ENCODE measurements at regions not wholly inside any gene's neighbourhood (a gene's known extent, or its start where the extent isn't known, plus 50 kb on each side); places are given as distances from the start of the nearest gene placed in this dataset.
"Not testable (repeated sequence)": the region's sequence is repeated elsewhere in the genome, so short reads cannot be mapped to it uniquely, and the experiment has no call there.

DNA sequence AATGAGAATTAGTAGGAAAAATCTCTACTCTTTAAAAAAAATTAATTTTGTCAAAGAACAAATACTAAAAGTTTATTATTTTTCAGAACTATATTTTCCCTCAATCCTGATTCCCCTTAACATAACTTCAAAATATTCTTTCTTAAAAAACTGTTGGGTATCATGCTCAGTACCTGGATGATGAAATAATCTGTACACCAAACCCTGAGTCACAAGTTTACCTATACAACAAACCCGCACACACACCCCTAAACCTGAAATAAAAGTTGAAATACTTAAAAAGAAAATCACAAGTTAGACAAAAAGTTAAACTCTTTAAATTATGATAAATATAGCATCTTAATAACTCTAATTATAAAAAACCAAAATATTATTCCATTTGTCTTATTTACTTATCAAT is 812.3 kb downstream of the MAT2B start:
- DNase-seq = no peak

DNA sequence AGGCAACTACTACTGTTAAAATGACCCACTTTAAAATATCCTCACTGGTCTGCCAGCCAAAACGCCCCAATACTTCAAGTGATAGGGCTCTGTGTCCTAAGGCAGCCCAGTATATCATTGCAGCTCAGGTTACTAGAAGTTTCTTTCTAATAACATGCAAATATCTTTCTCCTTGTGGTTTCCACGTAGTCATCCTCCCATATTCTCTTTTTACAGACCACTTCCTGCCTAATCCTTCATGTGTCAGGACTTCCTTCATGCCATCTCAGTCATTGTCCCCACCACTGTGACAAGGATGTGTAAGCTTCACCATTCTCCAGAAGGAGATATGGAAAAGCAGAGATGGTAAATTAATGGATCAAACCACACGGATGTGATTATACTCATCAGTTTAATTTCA is 813.7 kb downstream of the MAT2B start:
- no peak for DNase-seq

DNA sequence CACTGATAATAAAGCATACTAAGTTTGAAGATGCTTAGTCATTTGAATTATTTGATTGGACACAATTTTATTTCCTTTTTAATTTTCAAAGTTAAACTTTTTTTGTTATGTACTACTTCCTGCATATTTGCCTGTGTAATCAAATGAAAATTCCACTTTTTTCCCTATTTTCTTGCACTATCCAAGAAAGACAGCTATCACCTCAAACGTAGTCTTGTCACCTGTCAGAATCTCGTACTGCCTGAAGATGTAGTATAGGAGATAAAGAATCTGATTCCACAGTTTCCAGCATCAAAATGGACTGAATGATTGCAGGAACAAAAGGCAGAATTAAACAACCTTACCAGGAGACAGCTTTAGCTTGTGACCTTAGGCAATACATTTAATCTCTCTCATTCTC is 818.8 kb downstream of the MAT2B start:
- no peak for DNase-seq

DNA sequence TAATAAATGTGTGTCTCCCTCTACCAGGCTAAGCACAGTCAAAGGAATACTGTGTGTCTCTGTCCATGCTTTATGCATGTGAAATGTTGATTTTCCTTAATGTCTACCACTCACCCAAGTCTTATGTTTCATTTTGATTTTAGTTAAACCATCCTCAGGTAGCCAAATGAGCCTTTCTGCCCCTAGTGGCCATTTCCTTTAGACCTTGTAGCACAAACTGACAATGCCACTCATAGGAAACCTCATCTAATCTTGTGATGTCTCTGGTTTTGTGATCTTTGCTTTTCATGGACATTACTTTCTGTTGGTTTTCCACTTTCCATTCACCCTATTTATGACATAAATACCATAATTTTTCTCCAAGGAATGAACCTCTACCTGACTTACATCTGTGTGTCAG is 820.8 kb downstream of the MAT2B start:
- DNase-seq = no peak

DNA sequence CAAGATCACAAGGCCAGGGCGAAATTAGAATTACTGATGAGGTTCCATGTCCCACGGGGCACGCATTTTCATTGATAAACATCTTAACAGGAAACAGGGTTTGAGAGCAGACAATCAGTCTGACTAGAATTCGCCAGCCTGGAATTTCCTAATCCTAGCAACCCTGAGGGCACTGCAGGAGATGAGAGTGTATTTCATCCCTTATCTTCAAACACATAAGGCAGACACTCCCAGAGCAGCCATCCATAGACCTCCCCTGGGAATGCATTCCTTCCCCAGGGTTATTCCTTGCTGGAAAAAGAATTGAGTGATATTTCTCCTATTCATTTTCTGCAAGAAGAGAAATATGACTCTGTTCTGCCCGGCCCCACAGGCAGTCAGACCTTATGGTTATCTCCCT is 821.7 kb downstream of the MAT2B start:
- not testable (repeated sequence) for DNase-seq

DNA sequence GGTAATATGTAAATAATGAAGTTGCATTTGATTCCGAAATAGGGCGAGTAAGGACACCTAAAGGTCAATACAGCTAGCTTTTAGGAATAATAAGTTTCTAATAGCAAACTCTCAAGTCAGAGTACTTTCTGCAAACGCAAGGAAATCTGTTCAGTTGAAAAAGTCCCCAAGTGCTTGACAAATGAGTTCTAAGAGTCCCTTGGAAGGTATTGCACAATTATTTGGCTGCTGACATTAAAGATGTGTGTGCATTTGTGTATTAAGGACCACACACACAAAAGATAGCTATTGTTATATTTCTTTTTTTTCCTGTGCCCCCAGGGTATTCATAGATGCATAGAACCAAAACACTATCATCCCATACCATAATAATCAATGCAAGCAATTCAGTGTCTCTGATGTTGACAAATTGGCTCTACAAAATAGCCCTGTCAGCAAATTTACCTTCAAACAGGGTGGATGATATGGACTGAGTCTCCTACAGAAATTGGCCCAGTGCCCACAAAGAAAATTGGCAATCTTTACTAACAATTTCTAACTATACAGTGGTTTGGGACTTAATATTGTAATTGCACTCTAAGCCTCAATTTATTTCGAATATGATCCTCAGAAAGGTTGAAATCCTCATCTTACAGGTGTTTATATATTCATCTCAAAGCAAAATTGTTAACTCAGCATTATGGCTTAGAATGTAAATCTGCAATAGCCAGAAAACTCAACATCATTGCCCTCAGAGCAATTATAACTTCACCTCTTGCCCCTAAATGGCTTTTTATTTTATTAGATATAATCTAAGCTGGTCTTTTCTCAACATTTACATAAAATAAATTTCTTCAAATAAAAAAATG is 827.2 kb downstream of the MAT2B start:
- DNase-seq = no peak

DNA sequence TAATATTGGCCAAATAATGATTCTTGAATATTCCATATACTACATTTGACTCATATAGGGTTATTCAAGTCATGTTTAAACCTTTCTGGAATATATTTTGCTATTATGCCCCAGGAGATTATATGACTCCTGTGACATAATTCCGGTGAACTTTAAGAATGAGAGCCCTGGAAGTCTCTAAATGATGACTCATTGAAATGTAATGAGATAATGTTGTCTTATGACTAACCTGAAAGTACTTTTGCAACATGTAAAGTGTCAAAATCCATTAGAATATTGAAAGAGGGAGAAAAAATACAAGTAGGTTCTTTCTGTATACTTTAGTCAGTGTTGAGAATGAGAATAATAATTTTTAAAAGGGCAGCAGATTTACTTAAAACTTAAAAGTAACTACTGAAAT is 830.4 kb downstream of the MAT2B start:
- DNase-seq = no peak

DNA sequence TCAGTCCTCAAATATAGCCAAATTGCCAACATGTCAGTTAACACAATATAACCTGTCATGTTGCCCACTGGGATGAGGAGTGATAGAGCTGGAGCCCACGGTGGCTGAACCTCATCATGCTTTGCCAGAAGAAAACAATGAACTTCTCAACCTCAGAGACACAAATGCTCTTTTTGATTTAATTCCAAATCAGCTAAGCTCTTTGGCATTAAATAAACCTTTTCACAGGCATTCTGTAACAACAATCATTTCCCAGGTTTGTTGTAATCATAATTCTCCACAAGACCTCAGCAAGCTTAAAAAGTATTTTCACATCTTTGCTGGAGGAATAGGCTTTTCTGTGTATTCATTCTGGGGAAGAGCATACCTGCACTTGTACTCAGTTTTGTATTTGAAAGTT is 830.9 kb downstream of the MAT2B start:
- no peak for DNase-seq

DNA sequence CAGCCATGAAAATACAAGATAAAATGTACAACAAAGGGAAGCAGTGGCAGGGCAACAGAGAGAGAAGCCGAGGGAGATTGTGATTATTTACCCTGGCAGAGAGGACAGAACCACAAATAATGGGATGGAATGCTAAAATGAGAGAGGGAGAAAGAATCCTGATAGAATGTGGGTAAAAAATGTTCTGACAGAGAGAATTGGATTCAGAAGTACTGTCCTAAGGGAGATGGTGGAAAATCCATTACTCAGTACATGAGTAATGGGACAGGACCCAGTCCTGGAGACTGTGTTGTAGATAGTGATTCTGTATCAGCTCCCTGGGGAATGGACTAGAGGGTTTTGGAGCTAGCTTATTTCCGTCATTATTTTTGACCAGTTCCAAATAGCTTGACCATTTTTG is 831.5 kb downstream of the MAT2B start:
- DNase-seq = no peak

DNA sequence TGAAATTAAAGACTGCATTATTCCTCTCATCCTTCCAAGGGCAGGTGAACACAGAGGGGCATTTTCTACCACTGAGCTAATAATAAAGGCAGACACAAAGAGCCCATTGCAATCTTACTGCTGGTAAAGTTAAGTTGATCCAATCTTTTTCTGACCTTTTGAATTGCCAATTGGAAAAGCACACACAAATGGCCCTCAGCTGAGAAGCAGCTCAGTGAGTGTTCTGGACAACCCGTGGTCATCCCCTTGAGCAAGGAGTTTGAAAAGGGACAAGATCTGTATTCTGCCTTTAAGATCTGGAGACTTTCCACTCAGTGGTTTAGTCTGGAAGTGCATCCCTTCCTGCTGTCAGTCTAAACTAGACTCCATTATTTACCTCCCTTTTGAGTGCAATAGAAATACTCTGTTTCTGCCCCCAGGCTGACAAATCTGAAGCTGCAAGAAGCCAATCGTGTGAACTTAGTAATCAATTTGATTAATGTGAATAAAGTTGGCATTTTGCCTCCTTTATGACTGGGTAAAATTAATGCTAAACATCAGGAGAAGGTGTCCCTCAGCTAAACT is 835.7 kb downstream of the MAT2B start:
- no peak for DNase-seq

DNA sequence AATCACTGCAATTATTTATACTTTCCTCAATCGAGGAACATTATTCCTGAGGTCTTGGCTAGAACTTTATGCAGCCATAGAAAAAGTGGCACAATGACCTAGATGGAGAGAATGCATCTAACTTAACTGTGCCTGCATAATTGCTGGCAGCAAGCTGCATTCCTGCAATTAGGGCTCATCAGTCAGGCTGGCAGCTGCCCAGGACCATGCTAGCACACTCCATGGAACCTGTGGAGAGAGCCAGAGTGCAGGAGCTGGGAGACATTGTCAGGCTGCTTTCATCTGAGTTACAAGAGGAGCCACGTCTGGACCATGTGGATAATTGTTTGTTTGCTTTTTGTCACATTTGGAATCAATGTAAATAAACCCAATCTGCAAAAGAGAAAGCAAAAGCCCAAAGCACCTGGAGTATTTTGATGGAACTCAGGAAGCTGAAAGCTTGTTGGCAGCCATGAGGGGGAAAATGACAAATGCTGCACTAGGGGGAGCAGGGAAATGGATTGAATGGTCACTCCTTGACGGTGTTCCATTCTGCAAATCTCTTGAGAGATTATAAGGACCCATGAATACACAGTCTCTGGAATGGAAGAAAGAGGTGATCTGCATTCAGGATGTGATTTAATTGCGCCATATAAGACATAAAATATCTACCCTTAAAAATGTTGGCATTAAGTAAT is 839.9 kb downstream of the MAT2B start:
- no peak for DNase-seq

DNA sequence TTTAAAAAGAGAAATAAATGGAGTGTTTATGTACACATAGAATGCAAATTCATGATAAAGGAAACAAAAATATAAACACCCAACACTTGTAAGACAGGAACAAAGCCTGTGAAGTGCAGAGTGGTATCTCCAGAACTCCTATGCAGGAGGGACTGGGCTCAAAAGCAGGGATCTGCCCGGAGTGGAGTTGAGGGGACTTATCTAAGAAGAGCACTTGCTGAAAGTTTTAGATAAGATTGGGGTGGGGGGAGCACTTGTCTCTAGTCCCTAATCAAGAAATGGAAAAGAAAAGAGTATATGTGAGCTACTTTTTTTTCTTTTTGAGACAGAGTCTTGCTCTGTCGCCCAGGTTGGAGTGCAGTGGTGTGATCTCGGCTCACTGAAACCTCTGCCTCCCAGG is 840.4 kb downstream of the MAT2B start:
- no peak for DNase-seq

DNA sequence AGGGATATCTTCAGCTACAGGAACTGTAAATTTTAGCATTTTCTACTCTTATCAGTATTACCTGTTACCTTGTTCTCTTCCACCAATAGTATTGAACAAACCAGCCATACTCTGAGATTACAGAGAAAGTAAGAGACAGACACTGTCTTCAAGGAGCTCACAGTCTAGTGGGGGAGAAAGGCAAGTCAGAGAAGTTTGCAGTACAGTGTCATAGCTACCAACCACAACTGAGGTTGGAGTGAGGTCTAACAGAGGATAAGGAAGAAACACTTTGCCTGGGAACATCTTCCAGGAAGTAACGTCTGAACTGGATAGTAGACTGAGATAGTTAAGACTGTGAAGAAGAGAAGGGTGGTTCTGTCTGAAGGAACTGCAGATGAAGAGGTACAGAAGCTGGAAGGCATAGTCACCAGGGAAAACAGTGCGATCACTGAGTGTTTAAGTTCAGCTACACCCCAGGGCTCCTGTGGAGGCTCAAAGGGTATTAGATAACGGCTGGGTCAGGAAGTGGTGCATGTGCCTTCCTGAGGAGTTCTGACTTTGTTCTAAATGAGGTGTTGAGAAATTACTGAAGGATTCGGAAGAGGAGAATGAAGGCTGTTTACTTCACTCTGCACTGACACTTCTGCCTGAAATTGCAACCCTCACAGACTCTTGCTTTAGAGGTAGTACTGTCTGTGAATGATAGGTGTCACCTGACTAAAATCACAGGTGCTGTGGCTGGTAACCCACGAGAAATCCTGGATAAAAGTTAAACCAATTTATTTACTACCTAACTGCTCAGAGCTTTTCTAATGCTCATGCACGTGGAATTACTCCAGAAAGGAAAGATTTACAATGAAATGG is 841.6 kb downstream of the MAT2B start:
- no peak for DNase-seq

DNA sequence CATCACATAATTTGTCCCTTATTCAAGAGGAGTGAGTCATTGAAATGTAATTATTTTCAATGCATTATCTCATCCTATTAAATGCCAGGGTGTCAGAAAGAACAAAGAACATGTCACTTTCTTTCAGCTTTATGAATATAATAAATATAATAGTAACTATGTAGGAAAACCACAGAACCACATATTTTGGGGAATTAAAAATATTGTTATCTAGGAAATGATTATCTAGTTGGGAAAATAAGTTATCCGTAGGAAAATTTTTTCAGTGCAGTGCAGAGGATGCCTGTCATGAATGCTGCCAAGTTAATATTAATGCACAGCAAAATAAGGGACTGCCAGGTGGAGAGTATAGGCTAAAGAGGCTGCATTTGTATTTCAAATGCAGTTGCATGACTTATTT is 844.8 kb downstream of the MAT2B start:
- no peak for DNase-seq

DNA sequence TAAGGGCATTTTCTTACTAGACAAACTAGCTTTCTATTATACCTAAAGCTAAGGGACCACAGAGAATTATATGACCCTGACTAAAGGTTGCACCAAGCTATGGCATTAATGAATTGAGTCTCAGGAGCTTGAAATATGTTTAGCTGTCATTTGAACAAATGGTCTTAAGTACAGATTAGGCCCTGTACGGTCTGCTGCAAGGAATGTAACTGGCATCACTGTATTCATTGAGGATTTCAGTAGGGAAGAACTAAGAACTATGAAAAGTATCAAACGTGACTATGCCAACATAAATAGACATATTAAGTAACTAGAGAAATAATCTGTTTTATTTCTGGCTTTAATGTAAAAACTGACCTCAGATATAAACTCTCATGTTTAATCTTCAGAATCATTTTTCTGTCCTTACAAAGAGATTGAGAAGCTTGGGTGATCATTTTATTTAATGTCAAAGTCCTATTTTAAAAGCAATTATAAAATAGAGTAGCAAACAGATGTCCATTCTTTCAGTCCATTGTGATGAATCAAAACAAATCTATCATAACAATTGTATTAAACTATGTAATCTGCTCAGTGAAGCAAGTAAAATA is 845.9 kb downstream of the MAT2B start:
- no peak for DNase-seq

DNA sequence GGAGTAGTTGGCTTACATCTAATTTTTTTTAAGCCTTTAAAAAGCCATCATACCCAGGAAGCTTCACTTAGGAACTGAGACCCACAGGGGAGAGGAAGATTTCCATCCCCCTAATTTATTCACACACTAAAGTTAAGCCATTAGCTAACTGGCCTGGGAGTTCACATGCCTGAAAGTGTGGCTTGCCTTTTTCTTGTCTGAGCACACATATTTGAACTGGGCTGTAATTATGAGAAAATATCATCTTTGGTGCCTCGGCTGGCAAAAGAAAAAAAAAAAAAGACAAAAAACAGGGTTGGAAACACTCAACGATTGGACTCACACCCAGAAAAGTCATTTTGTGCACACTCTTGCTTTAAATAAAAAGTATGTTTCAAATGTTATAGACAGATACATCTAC is 847.3 kb downstream of the MAT2B start:
- DNase-seq = no peak

DNA sequence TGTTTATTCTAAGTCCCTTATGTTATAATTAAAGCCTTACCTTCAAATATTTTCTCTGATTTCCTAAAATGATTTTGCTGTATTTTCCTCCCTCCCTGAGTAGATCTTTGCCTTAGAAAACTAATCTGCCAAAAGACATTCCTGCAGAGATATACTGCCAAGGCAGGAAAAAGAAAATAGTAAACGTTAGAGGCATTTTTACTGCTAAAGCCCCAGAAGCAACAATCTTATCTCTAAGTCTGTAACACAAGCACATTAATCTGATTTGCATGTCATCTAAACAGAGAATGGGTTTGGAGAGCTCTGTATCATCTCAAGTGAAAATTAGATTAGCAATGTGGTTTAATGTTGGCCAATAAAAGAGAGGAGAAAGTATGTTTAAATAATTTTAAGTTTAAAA is 847.7 kb downstream of the MAT2B start:
- peak; percentile 8 to 14 for DNase-seq

DNA sequence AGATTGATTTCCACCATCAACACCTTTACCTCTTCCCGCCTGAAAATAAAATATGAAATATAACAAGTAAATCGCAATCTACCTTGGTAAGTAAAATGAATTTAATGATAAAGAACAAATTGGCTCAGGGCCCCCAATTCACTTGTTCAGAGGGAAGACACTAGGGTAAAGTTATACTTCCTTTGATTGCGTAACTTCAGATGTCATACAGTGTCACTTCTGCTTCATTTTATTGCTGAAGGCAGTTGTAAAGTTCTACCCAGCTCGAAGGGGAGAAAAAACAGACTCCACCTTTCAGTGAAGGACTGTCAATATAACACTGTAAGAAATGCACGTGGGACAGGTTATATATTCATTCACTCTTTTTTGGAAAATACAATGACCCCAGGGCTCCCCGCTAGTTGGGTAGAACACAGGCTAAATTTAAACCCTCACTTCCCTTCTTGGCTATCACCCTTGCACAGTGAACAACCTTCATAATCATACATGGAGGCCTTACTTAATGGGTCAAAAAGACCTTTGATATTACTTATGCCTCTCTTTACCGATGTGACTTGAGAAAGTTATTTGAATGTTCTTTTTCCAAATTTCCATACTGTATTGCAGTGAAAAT is 848.8 kb downstream of the MAT2B start:
- no peak for DNase-seq

DNA sequence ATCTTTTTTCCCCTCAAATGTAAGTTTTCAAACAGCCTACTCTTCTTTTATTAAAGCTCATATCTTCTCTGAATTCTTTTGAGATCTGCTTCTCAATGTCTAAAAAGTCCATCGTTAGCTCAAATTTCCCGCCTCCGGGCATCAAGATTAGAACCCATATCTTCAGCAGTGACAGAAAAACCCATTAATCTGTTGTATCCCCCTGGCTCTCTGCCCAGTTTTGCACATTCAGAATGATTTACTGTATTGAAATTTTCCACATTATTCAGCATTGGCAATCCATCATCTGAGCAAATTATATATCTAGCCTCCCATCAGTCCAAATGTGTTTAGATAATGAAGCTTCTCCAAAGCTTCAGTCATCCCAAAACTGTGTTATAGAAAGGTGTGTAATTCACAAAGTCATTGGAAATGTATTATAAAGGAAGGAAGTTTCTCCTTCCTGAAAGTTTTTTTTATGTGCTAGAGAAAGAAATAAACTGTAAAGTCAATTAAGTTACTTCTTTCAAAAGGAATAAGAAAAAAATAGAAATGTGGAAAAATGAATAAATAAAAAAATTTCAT is 849.9 kb downstream of the MAT2B start:
- DNase-seq = no peak

DNA sequence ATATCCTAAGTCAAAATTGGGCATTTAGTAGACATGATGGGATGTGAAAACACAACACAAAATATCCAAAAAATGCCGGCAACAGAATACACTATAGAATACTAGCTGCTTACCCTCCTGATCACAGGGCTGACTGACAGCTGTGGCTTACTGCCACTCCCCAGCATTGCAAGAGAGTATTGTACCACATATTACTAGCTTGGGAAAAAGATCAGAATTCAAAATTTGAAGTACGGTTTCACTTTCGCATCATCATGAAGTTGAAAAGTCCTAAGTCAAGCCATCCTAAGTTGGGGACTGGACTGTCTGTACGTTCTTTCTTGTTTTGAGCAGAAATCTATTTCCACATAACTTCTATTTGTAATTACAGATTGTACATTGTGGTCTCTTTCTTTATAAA is 851.4 kb downstream of the MAT2B start:
- no peak for DNase-seq

DNA sequence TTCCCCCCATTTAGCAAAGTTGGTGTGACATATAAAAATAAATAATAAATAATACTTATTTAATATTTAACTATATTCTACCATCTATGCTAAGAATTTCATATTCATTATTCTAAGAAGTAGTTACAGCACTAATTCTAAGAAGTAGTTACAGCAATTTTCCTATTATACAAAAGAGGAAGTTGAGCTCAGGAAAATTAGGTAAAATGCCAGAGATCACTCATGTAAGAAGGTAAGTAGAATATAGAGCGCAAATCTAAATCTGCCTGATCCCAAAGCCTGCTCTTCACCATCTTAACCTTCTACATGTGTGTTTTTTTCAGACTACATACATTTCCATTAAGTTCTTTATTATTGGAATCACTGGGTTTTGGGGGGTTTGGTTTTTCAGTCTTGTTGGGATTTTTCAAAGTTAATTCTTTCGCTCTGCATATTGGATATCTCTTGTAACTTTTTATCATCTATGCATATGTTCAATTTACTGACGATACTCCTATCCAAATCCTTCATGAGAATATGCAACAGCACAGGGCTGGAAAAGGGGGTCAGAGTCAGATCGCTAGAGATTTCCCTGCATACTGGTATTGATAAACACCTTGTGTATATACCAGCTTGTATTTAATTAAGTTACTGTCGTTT is 852.1 kb downstream of the MAT2B start:
- no peak for DNase-seq

Data from NCI-H526 (cell line).